Activated T-cell treated with anti-CD3 and anti-CD28 coated beads, Interleukin-2, amount 50 U/mL, for 4 hours (primary cell): ENCODE measurements at regions not wholly inside any gene's neighbourhood (a gene's known extent, or its start where the extent isn't known, plus 50 kb on each side); places are given as distances from the start of the nearest gene placed in this dataset.
"Not testable (repeated sequence)": the region's sequence is repeated elsewhere in the genome, so short reads cannot be mapped to it uniquely, and the experiment has no call there.

Experiments
- ATAC-seq, 2 donors: fragments of 200-7000 bp; cut with Tn5 transposase; one replicate each; pipeline ENCODE4 v1.10.0; 2021
- DNase-seq: peaks from one replicate; pipeline ENCODE4 v3.0.0-alpha.2; 2020
- H3K27me3 Mint-ChIP-seq: one replicate; pipeline ENCODE4 v1.8.0; 2021; ENCODE audit warnings: low read depth, mixed read lengths
- H3K36me3 Mint-ChIP-seq: one replicate; pipeline ENCODE4 v1.8.0; 2022; ENCODE audit warnings: mixed read lengths; ENCODE audit not compliant: insufficient read depth
- H3K4me1 Mint-ChIP-seq: one replicate; pipeline ENCODE4 v1.8.0; 2021; ENCODE audit warnings: low read depth, mixed read lengths
- H3K4me3 Mint-ChIP-seq: one replicate; pipeline ENCODE4 v1.8.0; 2021; ENCODE audit warnings: mild to moderate bottlenecking, moderate library complexity, mixed read lengths
- H3K9me3 Mint-ChIP-seq: one replicate; pipeline ENCODE4 v1.8.0; 2021; ENCODE audit warnings: mixed read lengths

DNA sequence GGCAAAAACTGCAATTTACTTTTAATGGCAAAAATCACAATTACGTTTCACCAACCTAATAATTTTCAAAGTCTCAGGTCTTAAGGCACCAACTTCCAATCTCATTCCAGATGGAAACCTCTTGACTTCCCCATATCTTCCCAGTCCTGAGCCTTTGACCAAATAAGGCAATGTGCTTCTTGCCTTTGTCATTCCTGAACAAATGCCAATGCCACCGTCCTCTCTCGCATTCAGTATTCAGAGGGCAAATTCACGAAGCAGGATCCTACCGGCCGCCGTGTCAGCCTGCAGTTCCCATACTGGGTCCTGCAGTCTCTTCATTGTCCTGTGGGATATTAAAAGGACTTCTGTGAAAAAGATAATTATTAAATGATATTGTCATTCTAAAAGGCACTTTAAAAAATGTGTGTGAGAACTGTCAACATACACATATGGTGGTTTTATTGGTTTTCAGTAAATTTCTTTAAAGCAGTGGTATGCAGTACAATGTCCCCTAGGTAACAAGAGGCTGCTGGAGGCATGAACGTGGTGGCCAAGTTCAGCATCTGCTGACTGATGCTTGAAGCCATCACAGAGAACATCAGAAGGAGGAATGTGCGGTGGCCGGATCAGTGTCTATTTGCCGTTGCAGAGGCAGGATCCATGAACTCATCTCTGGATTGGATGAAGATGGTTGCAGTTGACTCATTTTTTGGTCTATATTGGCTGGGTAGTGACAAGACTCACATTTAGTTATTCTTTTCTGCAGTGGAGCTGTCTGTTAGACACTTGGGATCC is 101.4 kb upstream of the IRX4 start:
- Mint-ChIP-seq H3K36me3 (peaks cover 3% of the 10 kb centered on the region), H3K4me1 (no peaks in the 10 kb centered on the region), H3K9me3 (peaks cover 3% of the 10 kb centered on the region), H3K4me3 (no peak overlapping the region), H3K27me3 (peaks cover 19% of the 10 kb centered on the region)
- DNase-seq (no peak), ATAC-seq (no peak)

DNA sequence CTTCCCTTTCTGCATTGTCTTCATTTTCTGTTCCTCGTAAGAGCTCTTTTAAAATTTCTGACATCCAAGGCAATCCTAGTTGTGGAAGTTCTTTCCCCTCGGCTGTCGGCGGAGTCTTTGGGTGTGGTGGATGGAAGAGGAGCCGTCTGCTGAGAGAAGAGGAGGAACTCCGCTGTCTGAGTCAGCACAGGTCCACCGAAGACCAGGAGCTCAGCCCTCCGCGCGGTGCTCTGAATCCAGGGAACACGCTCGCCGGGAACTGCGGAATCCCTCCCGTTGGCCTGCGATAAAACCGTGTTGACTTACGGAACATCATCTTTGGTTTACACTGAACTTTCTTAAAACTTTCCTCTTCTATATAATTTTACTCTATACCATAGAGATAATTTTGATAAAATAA is 100.7 kb upstream of the IRX4 start:
- no peak for DNase-seq
- Mint-ChIP-seq H3K36me3 (peaks cover 3% of the 10 kb centered on the region), H3K4me1 (no peaks in the 10 kb centered on the region), H3K9me3 (peaks cover 3% of the 10 kb centered on the region), H3K27me3 (peaks cover 19% of the 10 kb centered on the region), H3K4me3 (no peak overlapping the region)
- ATAC-seq: no peak

DNA sequence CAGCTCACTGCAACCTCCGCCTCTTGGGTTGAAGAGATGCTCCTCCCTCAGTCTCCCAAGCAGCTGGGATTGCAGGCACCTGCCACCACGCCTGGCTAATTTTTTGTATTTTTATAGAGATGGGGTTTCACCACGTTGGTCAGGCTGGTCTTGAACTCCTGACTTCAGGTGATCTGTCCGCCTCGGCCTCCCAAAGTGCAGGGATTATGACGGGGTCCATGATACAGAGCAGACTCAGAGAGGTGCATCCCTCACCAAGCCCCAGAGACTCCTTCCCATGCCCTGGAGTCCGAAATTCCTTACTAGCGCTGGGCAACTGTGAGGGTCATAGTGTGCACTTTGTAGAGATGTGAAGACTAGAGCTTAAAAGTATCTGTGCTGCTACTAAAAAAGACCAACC is 99.8 kb upstream of the IRX4 start:
- not testable (repeated sequence) for ATAC-seq, H3K9me3 Mint-ChIP-seq, H3K4me3 Mint-ChIP-seq, DNase-seq, H3K36me3 Mint-ChIP-seq, H3K4me1 Mint-ChIP-seq
- peaks cover 15% of the 10 kb centered on the region for H3K27me3 Mint-ChIP-seq

DNA sequence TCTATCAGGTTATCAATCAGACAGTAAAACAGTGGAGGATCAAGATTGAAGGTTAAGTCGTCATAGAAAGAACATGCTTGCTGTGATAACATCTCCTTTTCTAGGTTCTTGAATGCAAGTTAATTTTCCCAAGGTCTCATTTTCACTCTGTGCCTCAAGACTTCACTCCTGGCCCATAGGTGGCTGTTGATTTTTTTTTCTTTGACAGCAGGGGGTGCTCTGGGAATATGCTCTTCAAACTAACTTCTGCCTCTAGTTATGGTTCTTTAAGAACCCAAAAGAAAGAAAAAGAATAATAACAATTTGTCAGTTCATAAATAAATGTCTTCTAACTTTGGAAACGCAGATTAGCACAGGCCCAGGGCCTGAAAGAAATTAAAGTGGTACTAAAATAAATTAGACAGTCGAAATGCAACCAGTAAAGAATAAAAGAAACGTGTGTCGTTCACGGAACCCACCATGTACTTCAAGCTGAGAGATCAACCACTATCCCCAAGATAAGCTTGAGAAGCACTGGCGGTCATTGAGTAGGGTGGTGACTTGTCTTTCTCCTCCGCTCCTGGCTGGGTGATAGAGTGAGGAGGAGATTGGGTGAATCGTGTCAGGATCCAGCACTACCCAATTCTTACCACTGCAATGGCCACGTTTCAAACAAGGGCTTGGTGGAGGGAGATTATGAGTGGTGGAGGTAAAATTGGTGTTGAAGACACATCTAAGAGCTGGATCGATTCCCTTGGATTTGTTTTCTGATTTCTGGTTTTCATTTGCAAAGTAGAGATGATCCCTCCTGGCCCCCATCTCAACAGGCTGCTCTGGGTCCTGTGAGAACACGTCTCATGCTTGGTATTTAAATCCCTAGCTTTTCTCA is 93.4 kb upstream of the IRX4 start:
- H3K36me3 Mint-ChIP-seq: no peaks in the 10 kb centered on the region
- H3K9me3 Mint-ChIP-seq: no peaks in the 10 kb centered on the region
- H3K4me1 Mint-ChIP-seq: no peaks in the 10 kb centered on the region
- H3K4me3 Mint-ChIP-seq: no peak overlapping the region
- no peak for ATAC-seq
- peaks cover 26% of the 10 kb centered on the region for H3K27me3 Mint-ChIP-seq
- DNase-seq: no peak

DNA sequence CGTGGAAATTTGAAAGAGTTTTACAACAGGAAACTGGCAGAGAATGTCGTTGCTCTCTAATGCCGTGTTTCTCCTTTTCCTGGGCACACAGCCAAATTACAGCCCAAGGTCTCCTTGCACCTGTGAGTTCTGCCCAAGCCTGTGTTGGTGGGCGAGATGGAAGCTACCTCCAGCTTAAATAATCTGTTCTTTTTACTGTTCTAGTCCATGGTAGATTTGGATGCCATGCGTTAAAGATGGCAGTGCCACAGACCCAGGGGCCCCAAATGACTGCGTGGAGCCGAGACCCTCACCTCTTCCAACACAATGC is 92.6 kb upstream of the IRX4 start:
- no peaks in the 10 kb centered on the region for H3K4me1 Mint-ChIP-seq
- H3K36me3 Mint-ChIP-seq: no peaks in the 10 kb centered on the region
- H3K4me3 Mint-ChIP-seq: no peak overlapping the region
- DNase-seq: no peak
- peaks cover 26% of the 10 kb centered on the region for H3K27me3 Mint-ChIP-seq
- no peak for ATAC-seq
- no peaks in the 10 kb centered on the region for H3K9me3 Mint-ChIP-seq

DNA sequence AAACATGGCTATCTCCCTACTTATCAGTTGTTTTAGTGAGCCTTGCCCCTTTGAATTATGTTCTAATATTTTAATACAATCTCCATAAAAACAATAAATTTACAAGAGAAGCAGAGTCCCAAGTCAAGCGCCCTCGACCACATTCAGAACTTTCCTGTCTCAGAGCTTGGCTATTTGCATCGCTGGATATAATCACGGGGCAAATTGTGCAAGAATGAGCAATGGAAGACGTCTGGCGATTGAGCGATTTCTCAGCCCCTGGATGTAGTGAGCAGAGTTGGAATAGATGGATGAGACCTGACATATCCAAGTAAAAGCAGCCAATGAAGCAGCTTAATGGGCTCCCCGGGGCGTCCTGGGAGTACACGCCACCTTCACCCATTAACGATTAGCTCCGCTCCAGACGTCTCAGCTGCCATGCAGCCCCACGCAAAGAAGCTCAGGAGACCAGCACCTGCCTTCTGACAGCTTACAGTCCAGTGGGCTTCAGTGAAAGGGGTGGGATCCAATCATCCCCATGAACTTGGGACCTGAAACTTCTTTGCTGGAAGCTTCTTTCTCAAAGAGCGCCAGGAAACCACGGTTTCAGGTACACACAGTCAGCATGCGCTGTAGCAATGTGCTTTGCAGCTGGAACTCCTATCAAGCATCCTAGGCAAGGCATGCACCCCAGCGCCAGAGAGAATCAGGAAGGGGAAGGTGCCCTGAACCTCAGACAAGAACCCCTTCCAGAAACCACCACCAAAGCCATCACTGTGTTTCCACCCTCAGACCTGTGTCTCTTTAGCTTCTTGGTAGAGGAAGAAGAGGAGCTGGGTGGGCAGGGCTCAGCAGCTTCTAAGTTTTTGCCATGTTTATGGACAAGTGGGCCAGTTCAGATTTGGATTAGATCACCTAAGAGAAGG is 92.0 kb upstream of the IRX4 start:
- H3K9me3 Mint-ChIP-seq: no peaks in the 10 kb centered on the region
- H3K36me3 Mint-ChIP-seq: no peaks in the 10 kb centered on the region
- no peaks in the 10 kb centered on the region for H3K4me1 Mint-ChIP-seq
- DNase-seq (no peak), ATAC-seq (no peak)
- peaks cover 26% of the 10 kb centered on the region for H3K27me3 Mint-ChIP-seq
- H3K4me3 Mint-ChIP-seq: no peak overlapping the region

DNA sequence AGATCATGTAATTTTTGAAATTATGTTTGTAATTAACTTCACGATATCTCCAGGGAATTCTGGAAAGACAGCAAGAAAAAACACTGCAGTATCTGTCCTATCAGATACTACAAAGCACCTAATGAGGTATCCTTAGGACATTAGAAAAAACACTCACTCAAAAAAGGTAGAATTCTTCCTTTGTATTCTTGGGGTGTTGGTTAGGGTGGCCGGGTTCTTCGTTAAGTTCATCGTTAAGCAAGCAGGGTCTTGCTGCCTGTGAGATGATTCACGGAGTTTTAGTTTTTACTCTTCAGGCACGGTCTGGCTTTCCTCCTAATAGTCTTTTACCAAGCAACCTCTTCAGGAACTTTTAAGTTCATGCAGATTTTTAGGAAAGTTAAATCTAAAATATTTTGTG is 91.4 kb upstream of the IRX4 start:
- no peak for DNase-seq
- no peak for ATAC-seq
- peaks cover 26% of the 10 kb centered on the region for H3K27me3 Mint-ChIP-seq
- H3K4me1 Mint-ChIP-seq: no peaks in the 10 kb centered on the region
- no peaks in the 10 kb centered on the region for H3K36me3 Mint-ChIP-seq
- no peaks in the 10 kb centered on the region for H3K9me3 Mint-ChIP-seq
- H3K4me3 Mint-ChIP-seq: no peak overlapping the region

DNA sequence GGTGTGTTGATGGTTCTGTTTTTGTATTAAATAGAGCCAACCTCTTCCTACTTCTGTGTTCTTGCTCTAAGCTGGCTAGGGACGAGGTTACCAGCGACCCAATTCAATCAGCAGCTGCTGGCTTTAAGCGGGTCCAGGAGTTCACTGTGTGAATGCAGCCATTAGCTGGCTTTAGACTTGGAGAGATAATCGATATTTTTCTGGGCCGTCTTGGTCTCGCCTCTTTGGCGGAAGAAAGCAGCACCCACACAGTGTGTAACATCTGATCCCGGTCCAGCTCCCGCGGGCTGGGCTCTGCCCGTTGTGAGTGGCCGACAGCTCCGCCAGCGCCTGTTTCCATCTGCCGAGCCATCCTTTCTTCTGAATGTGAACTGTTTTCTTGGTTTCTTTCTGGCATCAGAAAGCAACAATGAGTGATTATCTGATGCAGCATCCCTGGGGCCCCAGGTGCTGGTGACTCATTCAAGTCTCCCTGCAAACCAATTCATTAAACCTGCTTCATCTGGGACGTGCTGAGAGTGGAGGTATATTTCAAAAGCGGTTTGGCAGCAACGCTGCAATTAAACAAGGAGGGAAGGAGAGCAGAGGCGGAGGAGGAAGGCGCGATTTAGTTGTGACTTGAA is 90.8 kb upstream of the IRX4 start:
- DNase-seq (no peak), ATAC-seq (no peak)
- Mint-ChIP-seq H3K4me3 (no peak overlapping the region), H3K27me3 (peaks cover 26% of the 10 kb centered on the region), H3K4me1 (no peaks in the 10 kb centered on the region), H3K36me3 (no peaks in the 10 kb centered on the region), H3K9me3 (no peaks in the 10 kb centered on the region)

DNA sequence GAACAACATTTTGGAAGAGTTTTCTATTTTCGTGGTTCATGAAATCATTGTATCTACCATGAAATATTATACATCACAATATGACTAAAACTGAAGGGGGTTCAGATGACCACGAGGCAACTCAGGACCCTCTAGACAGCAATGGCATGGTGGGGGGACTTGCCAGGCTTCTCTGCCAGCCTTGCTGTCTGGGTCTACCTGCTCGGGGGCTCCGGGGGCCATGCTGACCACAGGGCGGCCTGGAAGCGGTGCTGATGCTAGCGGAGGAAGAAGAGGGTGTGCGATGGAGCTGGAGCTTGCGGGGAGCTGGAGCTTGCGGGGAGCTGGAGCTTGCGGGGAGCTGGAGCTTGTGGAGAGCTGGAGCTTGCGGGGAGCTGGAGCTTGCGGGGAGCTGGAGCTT is 89.2 kb upstream of the IRX4 start:
- DNase-seq (no peak), ATAC-seq (no peak)
- H3K4me3 Mint-ChIP-seq: no peak overlapping the region
- no peaks in the 10 kb centered on the region for H3K36me3 Mint-ChIP-seq
- peaks cover 18% of the 10 kb centered on the region for H3K27me3 Mint-ChIP-seq
- H3K4me1 Mint-ChIP-seq: no peaks in the 10 kb centered on the region
- H3K9me3 Mint-ChIP-seq: no peaks in the 10 kb centered on the region

DNA sequence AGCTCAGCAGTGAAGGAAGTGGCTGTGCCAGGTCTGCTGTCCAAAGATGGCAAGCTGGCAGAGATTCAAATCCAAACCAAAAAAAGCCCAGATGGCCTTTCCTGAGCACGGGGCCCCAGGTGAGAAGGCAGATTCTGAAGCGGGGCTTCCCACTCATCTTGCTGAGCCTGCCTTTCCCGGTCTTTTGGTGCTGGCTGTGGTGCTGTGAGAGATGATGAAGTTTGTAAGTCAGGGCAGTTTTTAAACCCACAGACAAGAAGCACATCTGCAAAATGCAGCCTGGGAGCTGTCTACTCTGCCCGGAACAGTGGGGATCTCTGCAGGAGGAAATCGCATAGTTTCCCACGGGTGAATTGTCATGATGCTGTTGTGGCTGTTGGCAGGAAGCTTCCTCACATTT is 85.0 kb upstream of the IRX4 start:
- DNase-seq (no peak), ATAC-seq (no peak)
- H3K9me3 Mint-ChIP-seq: no peaks in the 10 kb centered on the region
- H3K4me1 Mint-ChIP-seq: no peaks in the 10 kb centered on the region
- H3K27me3 Mint-ChIP-seq: peaks cover 13% of the 10 kb centered on the region
- H3K36me3 Mint-ChIP-seq: no peaks in the 10 kb centered on the region
- H3K4me3 Mint-ChIP-seq: no peak overlapping the region

DNA sequence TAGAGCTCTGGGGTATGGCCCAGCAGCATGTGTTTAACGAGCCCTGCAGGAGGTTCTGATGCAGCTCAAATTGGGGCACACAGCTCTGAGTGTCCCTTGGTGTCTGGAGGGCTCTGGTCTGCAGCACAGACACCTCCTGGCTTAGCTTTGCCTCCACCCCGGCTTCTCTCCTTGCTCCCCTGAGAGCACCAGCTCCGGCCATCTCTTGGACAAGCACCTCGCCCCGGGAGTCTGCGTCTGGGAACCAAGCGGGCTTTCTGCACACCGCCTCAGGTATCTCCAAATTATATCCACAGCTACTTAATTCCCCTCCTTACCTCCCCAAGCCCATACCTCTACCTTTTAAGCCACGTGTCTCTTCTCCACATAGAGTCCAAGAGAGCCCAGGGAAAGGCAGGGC is 83.7 kb upstream of the IRX4 start:
- DNase-seq (no peak), ATAC-seq (no peak)
- Mint-ChIP-seq H3K27me3 (peaks cover 9% of the 10 kb centered on the region), H3K4me1 (no peaks in the 10 kb centered on the region), H3K9me3 (no peaks in the 10 kb centered on the region), H3K36me3 (no peaks in the 10 kb centered on the region), H3K4me3 (no peak overlapping the region)

DNA sequence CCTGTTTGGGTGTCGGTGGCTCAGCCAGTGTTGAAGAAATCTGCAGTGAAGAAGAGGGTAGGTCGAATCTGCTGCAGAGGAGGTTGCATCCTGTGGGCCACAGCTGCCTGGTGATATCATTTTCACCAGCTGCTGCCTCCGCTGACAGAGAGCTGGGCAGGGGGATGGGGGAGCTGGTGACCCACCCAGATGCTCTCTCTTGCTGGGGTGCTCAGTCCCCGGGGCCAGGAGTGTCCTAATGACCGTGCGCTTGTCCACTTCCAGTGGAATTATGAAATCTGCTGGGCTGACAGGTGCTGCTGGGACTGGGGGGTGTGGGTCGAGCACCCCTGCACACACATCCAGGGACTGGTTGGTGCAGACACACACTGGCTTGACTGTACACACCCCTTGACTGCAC is 83.2 kb upstream of the IRX4 start:
- Mint-ChIP-seq H3K27me3 (peaks cover 9% of the 10 kb centered on the region), H3K9me3 (no peaks in the 10 kb centered on the region), H3K36me3 (no peaks in the 10 kb centered on the region), H3K4me3 (no peak overlapping the region), H3K4me1 (no peaks in the 10 kb centered on the region)
- ATAC-seq: no peak
- no peak for DNase-seq

DNA sequence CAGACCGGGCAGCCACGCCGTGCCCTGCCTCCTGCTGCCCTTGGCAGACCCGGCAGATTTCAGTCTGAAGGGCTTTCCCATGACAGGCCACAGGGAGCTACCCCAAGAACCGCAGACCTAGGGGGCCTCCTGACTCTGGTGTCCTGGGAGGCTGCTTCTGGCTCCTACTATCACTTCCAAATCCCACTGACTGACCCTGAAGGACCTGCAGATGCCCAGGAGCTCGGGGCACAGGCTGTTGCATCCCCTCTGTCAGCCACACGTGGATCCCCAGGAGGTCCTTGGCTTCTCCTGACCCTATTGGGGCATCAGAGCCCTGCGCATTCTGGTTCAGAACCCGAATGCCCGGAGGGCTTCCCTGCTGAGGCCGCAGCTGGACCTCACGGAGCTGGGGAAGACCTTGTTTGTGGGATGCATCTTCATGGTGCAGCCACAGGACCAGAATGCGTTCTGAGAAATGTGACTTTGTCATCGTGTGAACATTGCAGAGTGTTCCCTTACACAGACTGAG is 81.3 kb upstream of the IRX4 start:
- no peaks in the 10 kb centered on the region for H3K36me3 Mint-ChIP-seq
- H3K4me3 Mint-ChIP-seq: no peak overlapping the region
- no peaks in the 10 kb centered on the region for H3K4me1 Mint-ChIP-seq
- peaks cover 9% of the 10 kb centered on the region for H3K27me3 Mint-ChIP-seq
- ATAC-seq (no peak), DNase-seq (no peak)
- no peaks in the 10 kb centered on the region for H3K9me3 Mint-ChIP-seq

DNA sequence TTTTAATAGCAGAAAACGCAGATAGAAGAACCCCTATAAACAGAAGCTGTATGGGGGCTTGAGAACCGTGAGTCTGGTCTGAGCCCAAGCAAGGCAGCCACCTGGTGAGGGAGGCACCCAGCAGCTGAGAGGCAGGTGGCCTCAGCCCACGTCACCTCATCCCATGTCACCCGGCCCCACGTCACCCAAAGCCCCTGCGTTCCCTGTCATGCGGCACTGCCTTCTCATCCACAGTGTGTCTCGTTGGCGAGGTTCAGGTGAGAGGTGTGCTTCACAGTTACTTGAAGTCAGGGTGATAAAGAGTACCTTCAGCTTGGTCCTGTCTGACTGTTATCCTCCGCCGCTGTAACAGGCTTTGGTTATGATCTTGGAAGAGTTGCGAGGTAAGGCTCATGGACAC is 80.6 kb upstream of the IRX4 start:
- ATAC-seq: no peak
- Mint-ChIP-seq H3K27me3 (peaks cover 10% of the 10 kb centered on the region), H3K9me3 (no peaks in the 10 kb centered on the region), H3K4me3 (no peak overlapping the region), H3K4me1 (no peaks in the 10 kb centered on the region), H3K36me3 (no peaks in the 10 kb centered on the region)
- DNase-seq: no peak
